Mesothelial cell of epicardium (in vitro differentiated cells): ENCODE measurements at regions not wholly inside any gene's neighbourhood (a gene's known extent, or its start where the extent isn't known, plus 50 kb on each side); places are given as distances from the start of the nearest gene placed in this dataset.

Experiments
- DNase-seq, 2 experiments: peaks; one replicate each; pipeline ENCODE4 v3.0.0; 2021; ENCODE audit warnings: low spot score in 2 of 2; ENCODE audit not compliant: unreplicated experiment in 2 of 2
- H3K27ac Mint-ChIP-seq: 2 replicates; pipeline ENCODE4 v1.8.0; 2021; ENCODE audit warnings: mixed read lengths
- H3K27me3 Mint-ChIP-seq: 2 replicates; pipeline ENCODE4 v1.8.0; 2021; ENCODE audit warnings: low read depth, mixed read lengths
- H3K36me3 Mint-ChIP-seq: 2 replicates; pipeline ENCODE4 v1.8.0; 2021; ENCODE audit warnings: mixed read lengths
- H3K4me1 Mint-ChIP-seq: 2 replicates; pipeline ENCODE4 v1.8.0; 2021; ENCODE audit warnings: mixed read lengths
- H3K4me3 Mint-ChIP-seq: 2 replicates; pipeline ENCODE4 v1.8.0; 2021; ENCODE audit warnings: mild to moderate bottlenecking, moderate library complexity, mixed read lengths
- H3K9me3 Mint-ChIP-seq: 2 replicates; pipeline ENCODE4 v1.8.0; 2021; ENCODE audit warnings: mixed read lengths
- CTCF ChIP-seq: fragments of 200-600 bp; sonication (generic); IDR thresholded peaks from one replicate; pipeline ENCODE4 v1.5.0; 2021; ENCODE audit warnings: antibody characterized with exemption; ENCODE audit not compliant: unreplicated experiment

DNA sequence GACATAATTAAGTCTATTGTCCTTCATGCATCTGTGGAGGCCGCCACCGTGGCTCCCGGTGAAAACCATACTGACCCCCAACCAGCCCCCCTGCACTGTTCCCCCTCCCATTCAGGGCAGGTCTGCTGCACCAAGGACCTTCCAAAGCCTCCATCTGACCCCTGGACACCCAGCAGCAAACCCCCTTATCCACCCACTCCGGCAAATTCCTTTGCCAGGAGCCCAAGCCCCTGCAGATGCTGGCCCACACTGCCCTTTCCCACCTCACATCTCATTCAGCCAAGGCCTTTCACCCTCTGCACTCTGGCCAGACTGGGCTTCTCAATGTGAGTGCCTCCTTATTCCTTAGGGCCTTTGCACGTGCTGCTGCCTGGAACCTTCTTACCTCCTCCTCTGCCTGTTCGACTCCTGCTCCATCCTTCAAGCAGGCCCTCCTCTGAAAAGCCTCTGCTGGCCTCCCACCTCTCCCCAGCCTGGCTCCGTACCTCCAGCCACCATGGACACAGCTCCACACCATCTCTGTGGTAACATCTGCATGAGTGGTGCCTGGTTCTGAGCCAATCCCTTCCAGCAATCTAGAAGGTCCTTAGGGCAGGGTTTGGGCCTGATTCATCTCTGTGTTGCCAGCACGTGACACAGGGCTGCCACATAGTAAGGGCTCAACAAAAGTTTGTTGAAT lies 230.7 kb downstream of the BCL11B start:
- DNase-seq: no peak
- H3K4me1 Mint-ChIP-seq: peaks cover 5% of the 10 kb centered on the region
- no peak for TF ChIP-seq CTCF
- H3K27ac Mint-ChIP-seq: no peak overlapping the region
- H3K36me3 Mint-ChIP-seq: no peaks in the 10 kb centered on the region
- H3K27me3 Mint-ChIP-seq: no peaks in the 10 kb centered on the region
- H3K9me3 Mint-ChIP-seq: peaks cover 7% of the 10 kb centered on the region
- no peak overlapping the region for H3K4me3 Mint-ChIP-seq

DNA sequence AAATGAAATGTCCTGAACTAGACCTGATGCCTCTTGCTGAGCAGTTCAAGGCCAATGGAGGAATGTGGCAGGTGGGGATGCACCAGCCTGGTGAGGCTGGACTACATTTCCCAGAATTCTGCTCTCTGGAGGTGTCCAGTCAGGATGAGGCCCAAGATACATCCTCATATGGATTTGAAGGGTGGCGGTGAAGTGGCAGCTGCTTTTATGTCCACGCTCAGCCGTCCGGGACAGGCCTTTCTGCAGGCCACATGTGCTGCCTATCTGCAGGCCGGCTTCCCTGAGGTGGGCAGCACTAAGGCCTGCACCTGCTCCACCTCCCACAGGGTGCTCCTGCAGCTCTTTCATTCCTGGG lies 230.2 kb downstream of the BCL11B start:
- H3K36me3 Mint-ChIP-seq: no peaks in the 10 kb centered on the region
- H3K27ac Mint-ChIP-seq: no peak overlapping the region
- H3K9me3 Mint-ChIP-seq: peaks cover 7% of the 10 kb centered on the region
- peaks cover 5% of the 10 kb centered on the region for H3K4me1 Mint-ChIP-seq
- no peak overlapping the region for H3K4me3 Mint-ChIP-seq
- TF ChIP-seq CTCF: no peak
- DNase-seq: no peak
- H3K27me3 Mint-ChIP-seq: no peaks in the 10 kb centered on the region

- Mint-ChIP-seq H3K4me1 (peaks cover 3% of the 10 kb centered on the region), H3K36me3 (no peaks in the 10 kb centered on the region), H3K9me3 (peaks cover 7% of the 10 kb centered on the region), H3K27ac (no peak overlapping the region), H3K4me3 (no peak overlapping the region), H3K27me3 (no peaks in the 10 kb centered on the region)
- no peak for DNase-seq
- TF ChIP-seq CTCF: no peak
These were observed 229.4 kb downstream of the BCL11B start for GRCh38 chr14:99042381-99043266.

- no peak for DNase-seq
- Mint-ChIP-seq H3K4me3 (no peak overlapping the region), H3K27ac (no peak overlapping the region), H3K9me3 (peaks cover 7% of the 10 kb centered on the region), H3K4me1 (peaks cover 3% of the 10 kb centered on the region), H3K27me3 (no peaks in the 10 kb centered on the region), H3K36me3 (no peaks in the 10 kb centered on the region)
- TF ChIP-seq CTCF: no peak
These were observed 228.8 kb downstream of the BCL11B start for GRCh38 chr14:99043267-99043615.

GRCh38 chr14:99043756-99044155 lies 228.2 kb downstream of the BCL11B start:
- H3K27ac Mint-ChIP-seq: no peak overlapping the region
- H3K27me3 Mint-ChIP-seq: no peaks in the 10 kb centered on the region
- H3K4me1 Mint-ChIP-seq: peaks cover 3% of the 10 kb centered on the region
- TF ChIP-seq CTCF: no peak
- DNase-seq: no peak
- no peaks in the 10 kb centered on the region for H3K36me3 Mint-ChIP-seq
- H3K4me3 Mint-ChIP-seq: no peak overlapping the region
- peaks cover 7% of the 10 kb centered on the region for H3K9me3 Mint-ChIP-seq
